ENCODE measurements at regions not wholly inside any gene's neighbourhood (a gene's known extent, or its start where the extent isn't known, plus 50 kb on each side); places are given as distances from the start of the nearest gene placed in this dataset.

DNA sequence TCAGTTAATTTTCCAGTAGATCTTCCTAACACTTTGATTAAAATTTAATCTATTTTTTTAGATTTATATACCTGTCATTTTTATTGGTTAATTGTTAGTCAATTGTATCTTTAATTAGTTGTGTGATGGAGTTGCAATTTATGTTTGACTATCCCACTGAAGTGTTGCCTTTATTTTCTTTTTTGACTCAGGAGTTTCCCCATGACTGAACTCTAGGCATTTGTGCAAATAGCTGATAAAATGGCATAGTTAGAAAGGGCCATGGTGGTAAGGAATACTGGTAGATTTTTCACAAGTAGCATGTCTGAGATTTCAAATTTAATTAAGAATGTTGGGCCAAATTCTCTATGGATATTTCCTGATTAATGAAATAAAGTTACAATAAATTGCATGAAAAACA lies 273.1 kb upstream of the DAB2 start:
- TF ChIP-seq, protein P1, sequence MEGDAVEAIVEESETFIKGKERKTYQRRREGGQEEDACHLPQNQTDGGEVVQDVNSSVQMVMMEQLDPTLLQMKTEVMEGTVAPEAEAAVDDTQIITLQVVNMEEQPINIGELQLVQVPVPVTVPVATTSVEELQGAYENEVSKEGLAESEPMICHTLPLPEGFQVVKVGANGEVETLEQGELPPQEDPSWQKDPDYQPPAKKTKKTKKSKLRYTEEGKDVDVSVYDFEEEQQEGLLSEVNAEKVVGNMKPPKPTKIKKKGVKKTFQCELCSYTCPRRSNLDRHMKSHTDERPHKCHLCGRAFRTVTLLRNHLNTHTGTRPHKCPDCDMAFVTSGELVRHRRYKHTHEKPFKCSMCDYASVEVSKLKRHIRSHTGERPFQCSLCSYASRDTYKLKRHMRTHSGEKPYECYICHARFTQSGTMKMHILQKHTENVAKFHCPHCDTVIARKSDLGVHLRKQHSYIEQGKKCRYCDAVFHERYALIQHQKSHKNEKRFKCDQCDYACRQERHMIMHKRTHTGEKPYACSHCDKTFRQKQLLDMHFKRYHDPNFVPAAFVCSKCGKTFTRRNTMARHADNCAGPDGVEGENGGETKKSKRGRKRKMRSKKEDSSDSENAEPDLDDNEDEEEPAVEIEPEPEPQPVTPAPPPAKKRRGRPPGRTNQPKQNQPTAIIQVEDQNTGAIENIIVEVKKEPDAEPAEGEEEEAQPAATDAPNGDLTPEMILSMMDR (conservative IDR thresholded peaks at IDR 0.05; ENCODE audit: low read depth, low read length), result no peak
- no peak for TF ChIP-seq EZH2 (IDR thresholded peaks at IDR 0.05; ENCODE audit: low read length, unreplicated experiment)
- TF ChIP-seq EZH2phosphoT487 (IDR thresholded peaks at IDR 0.05; ENCODE audit: borderline replicate concordance, low read length), result no peak
